AG10803 (cell line): ENCODE measurements at regions not wholly inside any gene's neighbourhood (a gene's known extent, or its start where the extent isn't known, plus 50 kb on each side); places are given as distances from the start of the nearest gene placed in this dataset.

Source experiments
- DNase-seq: peaks from one replicate; pipeline ENCODE4 v3.0.0; 2010; ENCODE audit warnings: low read depth
- H3K4me3 ChIP-seq: 2 replicates; pipeline ENCODE4 v1.5.1; 2011; ENCODE audit warnings: mild to moderate bottlenecking, low read length, control low read depth
- CTCF ChIP-seq: conservative IDR thresholded peaks from 2 replicates; pipeline ENCODE4 v1.5.1; 2011; ENCODE audit warnings: mild to moderate bottlenecking, low read length, control low read depth, inconsistent platforms

- DNase-seq = no peak
- no peak for TF ChIP-seq CTCF
- no peak overlapping the region for H3K4me3 ChIP-seq
Measured at GRCh38 chr10:21048068-21048467, 151.0 kb upstream of the NEBL start.

GRCh38 chr10:21047511-21047910 lies 150.4 kb upstream of the NEBL start:
- no peak for TF ChIP-seq CTCF
- no peak overlapping the region for H3K4me3 ChIP-seq
- DNase-seq = no peak

GRCh38 chr10:21047096-21047495 lies 150.0 kb upstream of the NEBL start:
- no peak for TF ChIP-seq CTCF

GRCh38 chr10:21043044-21043443 lies 145.9 kb upstream of the NEBL start:
- TF ChIP-seq CTCF = no peak
- H3K4me3 ChIP-seq = no peak overlapping the region
- no peak for DNase-seq

More at GRCh38 chr10:21047096-21047495, 150.0 kb upstream of the NEBL start:
- H3K4me3 ChIP-seq = no peak overlapping the region
- DNase-seq = no peak

- no peak for TF ChIP-seq CTCF
- no peak for DNase-seq
- H3K4me3 ChIP-seq = no peak overlapping the region
Measured at GRCh38 chr10:21042536-21042935, 145.4 kb upstream of the NEBL start.

- no peak for DNase-seq
- TF ChIP-seq CTCF = no peak
- H3K4me3 ChIP-seq = no peak overlapping the region
Measured at GRCh38 chr10:21041763-21042458, 144.8 kb upstream of the NEBL start.

- H3K4me3 ChIP-seq = no peak overlapping the region
- TF ChIP-seq CTCF = no peak
- DNase-seq = no peak
Measured at GRCh38 chr10:21039721-21040120, 142.6 kb upstream of the NEBL start.
